ENCODE measurements at regions not wholly inside any gene's neighbourhood (a gene's known extent, or its start where the extent isn't known, plus 50 kb on each side); places are given as distances from the start of the nearest gene placed in this dataset.

- TF ChIP-seq CTCF (conservative IDR thresholded peaks at IDR 0.05) (no peak), ZFX (IDR thresholded peaks at IDR 0.05) (no peak)
Observed at GRCh38 chr14:48622980-48623379, 947.6 kb upstream of the MDGA2 start.

Measured in C4-2B (cell line).